ENCODE measurements at regions not wholly inside any gene's neighbourhood (a gene's known extent, or its start where the extent isn't known, plus 50 kb on each side); places are given as distances from the start of the nearest gene placed in this dataset.

DNA sequence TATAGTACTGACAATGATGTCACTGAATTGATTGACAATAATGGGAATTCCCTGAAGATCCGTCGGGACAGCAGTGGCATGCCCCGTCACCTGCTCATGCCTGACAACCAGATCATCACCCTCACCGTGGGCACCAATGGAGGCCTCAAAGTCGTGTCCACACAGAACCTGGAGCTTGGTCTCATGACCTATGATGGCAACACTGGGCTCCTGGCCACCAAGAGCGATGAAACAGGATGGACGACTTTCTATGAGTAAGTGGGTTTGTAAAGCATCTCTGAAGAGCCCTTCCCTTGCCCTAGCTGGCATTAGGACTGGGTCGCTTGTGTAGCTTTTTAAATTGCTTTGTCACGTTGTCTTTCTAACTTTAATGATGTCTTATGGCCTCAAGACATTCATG is 72.7 kb upstream of the WWC1 start:
- Histone ChIP-seq H3K27me3 (ENCODE audit: control insufficient read depth, extremely low read depth, insufficient read depth, low read length) (no peaks in the 10 kb centered on the region), H2AFZ (ENCODE audit: control insufficient read depth, low read length) (no peak overlapping the region), H3K27ac (ENCODE audit: control insufficient read depth, insufficient read depth, low read length) (no peak overlapping the region), H3K9ac (ENCODE audit: control insufficient read depth, extremely low read depth, insufficient read depth, low read length) (no peak overlapping the region), H3K9me3 (ENCODE audit: control insufficient read depth, low read depth, low read length) (no peaks in the 10 kb centered on the region), H3K4me2 (ENCODE audit: control insufficient read depth, extremely low read depth, insufficient read depth, low read depth, low read length) (no peak overlapping the region), H3K9me1 (ENCODE audit: control insufficient read depth, extremely low read depth, insufficient read depth, low read length) (no peaks in the 10 kb centered on the region), H3K4me3 (ENCODE audit: control insufficient read depth in 2 of 3, extremely low read depth in 1 of 3, insufficient read depth in 2 of 3, low read depth in 1 of 3, low read length in 3 of 3) (no peak overlapping the region), H3K36me3 (ENCODE audit: control insufficient read depth in 2 of 2, extremely low read depth in 1 of 2, insufficient read depth in 2 of 2, low read length in 2 of 2) (peaks cover 33 to 36% of the 10 kb centered on the region in 2 experiments), H3K4me1 (ENCODE audit: control insufficient read depth, extremely low read depth, insufficient read depth, low read length) (no peaks in the 10 kb centered on the region), H4K20me1 (ENCODE audit: control insufficient read depth, extremely low read depth, insufficient read depth, low read length) (peaks cover 8% of the 10 kb centered on the region), H3K79me2 (ENCODE audit: control insufficient read depth, insufficient read depth, low read length) (no peaks in the 10 kb centered on the region)
- dilution Hi-C loops (cut with MboI; ENCODE audit: extremely low pct_ligation_motif_present, low sequenced_read_pairs) = no loop called here
- no peak for DNase-seq (ENCODE audit: low read depth, low spot score)
- TF ChIP-seq EZH2 (IDR thresholded peaks at IDR 0.05; ENCODE audit: low read length) = no peak
- TF ChIP-seq, protein P1, sequence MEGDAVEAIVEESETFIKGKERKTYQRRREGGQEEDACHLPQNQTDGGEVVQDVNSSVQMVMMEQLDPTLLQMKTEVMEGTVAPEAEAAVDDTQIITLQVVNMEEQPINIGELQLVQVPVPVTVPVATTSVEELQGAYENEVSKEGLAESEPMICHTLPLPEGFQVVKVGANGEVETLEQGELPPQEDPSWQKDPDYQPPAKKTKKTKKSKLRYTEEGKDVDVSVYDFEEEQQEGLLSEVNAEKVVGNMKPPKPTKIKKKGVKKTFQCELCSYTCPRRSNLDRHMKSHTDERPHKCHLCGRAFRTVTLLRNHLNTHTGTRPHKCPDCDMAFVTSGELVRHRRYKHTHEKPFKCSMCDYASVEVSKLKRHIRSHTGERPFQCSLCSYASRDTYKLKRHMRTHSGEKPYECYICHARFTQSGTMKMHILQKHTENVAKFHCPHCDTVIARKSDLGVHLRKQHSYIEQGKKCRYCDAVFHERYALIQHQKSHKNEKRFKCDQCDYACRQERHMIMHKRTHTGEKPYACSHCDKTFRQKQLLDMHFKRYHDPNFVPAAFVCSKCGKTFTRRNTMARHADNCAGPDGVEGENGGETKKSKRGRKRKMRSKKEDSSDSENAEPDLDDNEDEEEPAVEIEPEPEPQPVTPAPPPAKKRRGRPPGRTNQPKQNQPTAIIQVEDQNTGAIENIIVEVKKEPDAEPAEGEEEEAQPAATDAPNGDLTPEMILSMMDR (optimal IDR thresholded peaks at IDR 0.05 in 1 of 3, IDR thresholded peaks at IDR 0.05 in 1 of 3, conservative IDR thresholded peaks at IDR 0.05 in 1 of 3; ENCODE audit: extremely low read depth in 1 of 3, insufficient read depth in 2 of 3, low read length in 3 of 3) = no peak
- no peak for FAIRE-seq

DNA sequence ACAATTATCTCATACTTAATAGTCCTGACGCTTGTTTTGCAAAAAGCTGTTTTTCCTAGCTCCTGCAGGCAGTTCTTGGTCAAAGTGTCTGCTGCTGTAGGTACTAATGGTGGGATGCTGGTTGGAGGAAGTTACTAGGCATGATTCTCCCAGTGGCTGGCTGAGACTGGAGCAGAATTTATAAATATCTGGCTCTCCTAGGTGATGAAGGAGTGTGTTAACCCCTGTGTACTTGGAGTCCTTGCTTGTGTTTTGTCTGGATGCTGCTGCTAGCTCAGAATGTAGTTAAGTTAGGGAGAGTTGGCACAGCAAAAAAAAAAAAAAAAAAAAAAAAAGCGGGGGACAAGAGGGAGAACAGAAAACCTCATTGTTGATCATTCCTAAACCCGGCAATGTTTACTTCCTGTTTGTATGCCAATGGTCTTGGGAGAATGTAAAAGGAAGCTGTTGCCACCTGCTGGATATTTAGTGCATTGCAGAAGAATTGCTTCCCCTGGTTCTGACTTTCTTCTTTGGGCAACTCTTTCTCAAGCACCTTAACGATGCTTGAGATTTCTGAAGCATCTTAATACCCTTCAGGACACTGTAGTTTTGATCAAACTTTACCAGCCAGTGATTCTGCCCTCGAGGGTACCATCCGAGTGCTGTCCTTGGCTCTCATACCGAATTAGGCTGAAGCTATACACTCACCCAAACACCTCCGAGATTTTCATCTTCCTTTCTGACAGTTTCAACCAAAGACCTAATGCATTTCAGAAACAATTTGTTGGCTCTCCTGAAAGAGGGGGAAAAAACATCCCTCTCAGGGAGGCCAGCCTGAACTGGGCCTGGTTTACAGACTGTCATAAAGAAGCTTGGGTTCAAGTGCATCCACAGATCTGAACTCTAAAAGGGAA is 71.7 kb upstream of the WWC1 start:
- Histone ChIP-seq H3K4me2 (ENCODE audit: control insufficient read depth, extremely low read depth, insufficient read depth, low read depth, low read length) (no peak overlapping the region), H3K9me1 (ENCODE audit: control insufficient read depth, extremely low read depth, insufficient read depth, low read length) (no peaks in the 10 kb centered on the region), H3K36me3 (ENCODE audit: control insufficient read depth in 2 of 2, extremely low read depth in 1 of 2, insufficient read depth in 2 of 2, low read length in 2 of 2) (peaks cover 37 to 39% of the 10 kb centered on the region in 2 experiments), H3K27ac (ENCODE audit: control insufficient read depth, insufficient read depth, low read length) (no peak overlapping the region), H3K9me3 (ENCODE audit: control insufficient read depth, low read depth, low read length) (no peaks in the 10 kb centered on the region), H4K20me1 (ENCODE audit: control insufficient read depth, extremely low read depth, insufficient read depth, low read length) (peaks cover 12% of the 10 kb centered on the region), H3K27me3 (ENCODE audit: control insufficient read depth, extremely low read depth, insufficient read depth, low read length) (no peaks in the 10 kb centered on the region), H2AFZ (ENCODE audit: control insufficient read depth, low read length) (no peak overlapping the region), H3K9ac (ENCODE audit: control insufficient read depth, extremely low read depth, insufficient read depth, low read length) (no peak overlapping the region), H3K79me2 (ENCODE audit: control insufficient read depth, insufficient read depth, low read length) (no peaks in the 10 kb centered on the region), H3K4me1 (ENCODE audit: control insufficient read depth, extremely low read depth, insufficient read depth, low read length) (no peaks in the 10 kb centered on the region), H3K4me3 (ENCODE audit: control insufficient read depth in 2 of 3, extremely low read depth in 1 of 3, insufficient read depth in 2 of 3, low read depth in 1 of 3, low read length in 3 of 3) (no peak overlapping the region)
- peak; percentile 59 for DNase-seq (ENCODE audit: low read depth, low spot score)
- peak; percentile 82 for FAIRE-seq
- TF ChIP-seq EZH2 (IDR thresholded peaks at IDR 0.05; ENCODE audit: low read length) = no peak
- TF ChIP-seq, protein P1 (optimal IDR thresholded peaks at IDR 0.05 in 1 of 3, IDR thresholded peaks at IDR 0.05 in 1 of 3, conservative IDR thresholded peaks at IDR 0.05 in 1 of 3; ENCODE audit: extremely low read depth in 1 of 3, insufficient read depth in 2 of 3, low read length in 3 of 3) = peak; percentile 68 to 87 (median 75)
- dilution Hi-C loops (cut with MboI; ENCODE audit: extremely low pct_ligation_motif_present, low sequenced_read_pairs) = no loop called here

All from keratinocyte (primary cell).